ENCODE measurements at regions not wholly inside any gene's neighbourhood (a gene's known extent, or its start where the extent isn't known, plus 50 kb on each side); places are given as distances from the start of the nearest gene placed in this dataset.

DNA sequence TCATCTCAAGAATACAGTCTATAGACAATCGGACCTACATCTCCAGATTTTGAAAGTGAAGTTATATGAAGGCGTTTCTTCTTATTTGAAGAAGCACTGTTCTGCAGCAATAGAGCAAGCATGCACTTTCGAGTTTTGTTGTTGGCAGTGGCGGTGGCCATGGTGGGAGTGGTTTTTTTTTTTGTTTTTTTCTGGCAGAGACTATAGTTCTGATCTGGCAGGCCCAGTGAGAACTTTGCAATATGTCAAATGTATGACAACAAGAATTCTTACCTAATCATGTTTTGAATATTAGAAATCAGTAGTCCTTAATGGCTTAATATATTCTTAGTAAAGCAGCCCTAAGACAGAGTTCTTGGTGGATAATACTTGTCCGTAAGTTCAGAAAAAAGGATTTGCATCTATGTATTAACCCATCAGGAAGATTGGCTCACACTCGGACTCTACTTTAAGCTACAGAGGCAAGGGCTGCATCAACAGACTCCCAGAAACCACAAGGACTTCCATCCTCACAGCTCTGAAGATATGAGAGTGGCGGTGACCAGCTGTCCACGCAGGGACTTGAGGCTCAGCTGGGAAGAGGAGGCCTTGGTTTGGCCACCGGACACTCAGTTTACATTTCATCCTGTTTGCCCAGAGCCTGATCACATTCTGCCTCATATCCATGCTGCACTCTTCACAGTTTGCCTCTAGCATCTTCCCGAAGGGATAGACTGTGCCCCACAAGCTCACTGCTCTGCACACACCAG lies 124.1 kb upstream of the THBS1 start:
- H3K4me3 Mint-ChIP-seq (ENCODE audit: unreplicated experiment): no peak overlapping the region
- H3K4me1 ChIP-seq (ENCODE audit: insufficient read depth, low read length): no peaks in the 10 kb centered on the region
- H3K79me2 ChIP-seq (ENCODE audit: insufficient read depth, low read length): no peaks in the 10 kb centered on the region
- peaks cover 14% of the 10 kb centered on the region for H3K4me1 Mint-ChIP-seq (ENCODE audit: low read depth, unreplicated experiment)
- no peak overlapping the region for H2AFZ ChIP-seq (ENCODE audit: low read depth, low read length)
- DNase-seq (ENCODE audit: low read depth): no peak
- H3K36me3 ChIP-seq (ENCODE audit: insufficient read depth, low read length): no peaks in the 10 kb centered on the region
- no peaks in the 10 kb centered on the region for H3K9me3 ChIP-seq (ENCODE audit: insufficient read depth, low read depth, low read length)
- no peak overlapping the region for H3K4me3 ChIP-seq (ENCODE audit: insufficient read depth, low read depth, low read length)
- no peak overlapping the region for H3K27ac ChIP-seq (ENCODE audit: low read depth, low read length)
- H3K9me3 Mint-ChIP-seq (ENCODE audit: unreplicated experiment): peaks cover 4% of the 10 kb centered on the region
- H4K20me1 ChIP-seq (ENCODE audit: insufficient read depth, low read length): no peaks in the 10 kb centered on the region
- no peaks in the 10 kb centered on the region for H3K27me3 Mint-ChIP-seq (ENCODE audit: low read depth, unreplicated experiment)
- TF ChIP-seq EZH2 (IDR thresholded peaks at IDR 0.05; ENCODE audit: insufficient read depth, low read length) (no peak), CTCF (IDR thresholded peaks at IDR 0.05; ENCODE audit: insufficient read depth, low read depth, low read length) (no peak)
- no peak overlapping the region for H3K27ac Mint-ChIP-seq (ENCODE audit: unreplicated experiment)
- no peak for FAIRE-seq
- no peaks in the 10 kb centered on the region for H3K36me3 Mint-ChIP-seq (ENCODE audit: low read depth, unreplicated experiment)
- H3K27me3 ChIP-seq (ENCODE audit: insufficient read depth, low read length): no peaks in the 10 kb centered on the region
- H3K9ac ChIP-seq (ENCODE audit: low read length): no peak overlapping the region
- H3K4me2 ChIP-seq (ENCODE audit: low read length): no peak overlapping the region

GRCh38 chr15:39458131-39458530 lies 122.7 kb upstream of the THBS1 start:
- no peaks in the 10 kb centered on the region for H3K79me2 ChIP-seq (ENCODE audit: insufficient read depth, low read length)
- DNase-seq (ENCODE audit: low read depth) (no peak), FAIRE-seq (no peak)
- no peaks in the 10 kb centered on the region for H3K9me3 ChIP-seq (ENCODE audit: insufficient read depth, low read depth, low read length)
- H3K4me3 Mint-ChIP-seq (ENCODE audit: unreplicated experiment): no peak overlapping the region
- no peak overlapping the region for H2AFZ ChIP-seq (ENCODE audit: low read depth, low read length)
- no peaks in the 10 kb centered on the region for H3K36me3 Mint-ChIP-seq (ENCODE audit: low read depth, unreplicated experiment)
- no peak overlapping the region for H3K9ac ChIP-seq (ENCODE audit: low read length)
- H3K4me1 ChIP-seq (ENCODE audit: insufficient read depth, low read length): peaks cover 7% of the 10 kb centered on the region
- H3K36me3 ChIP-seq (ENCODE audit: insufficient read depth, low read length): no peaks in the 10 kb centered on the region
- TF ChIP-seq CTCF (IDR thresholded peaks at IDR 0.05; ENCODE audit: insufficient read depth, low read depth, low read length) (no peak), EZH2 (IDR thresholded peaks at IDR 0.05; ENCODE audit: insufficient read depth, low read length) (no peak)
- H3K9me3 Mint-ChIP-seq (ENCODE audit: unreplicated experiment): peaks cover 4% of the 10 kb centered on the region
- peaks cover 23% of the 10 kb centered on the region for H3K4me1 Mint-ChIP-seq (ENCODE audit: low read depth, unreplicated experiment)
- H4K20me1 ChIP-seq (ENCODE audit: insufficient read depth, low read length): no peaks in the 10 kb centered on the region
- no peaks in the 10 kb centered on the region for H3K27me3 ChIP-seq (ENCODE audit: insufficient read depth, low read length)
- no peak overlapping the region for H3K4me2 ChIP-seq (ENCODE audit: low read length)
- no peak overlapping the region for H3K27ac Mint-ChIP-seq (ENCODE audit: unreplicated experiment)
- H3K27me3 Mint-ChIP-seq (ENCODE audit: low read depth, unreplicated experiment): no peaks in the 10 kb centered on the region
- H3K27ac ChIP-seq (ENCODE audit: low read depth, low read length): no peak overlapping the region
- H3K4me3 ChIP-seq (ENCODE audit: insufficient read depth, low read depth, low read length): no peak overlapping the region

DNA sequence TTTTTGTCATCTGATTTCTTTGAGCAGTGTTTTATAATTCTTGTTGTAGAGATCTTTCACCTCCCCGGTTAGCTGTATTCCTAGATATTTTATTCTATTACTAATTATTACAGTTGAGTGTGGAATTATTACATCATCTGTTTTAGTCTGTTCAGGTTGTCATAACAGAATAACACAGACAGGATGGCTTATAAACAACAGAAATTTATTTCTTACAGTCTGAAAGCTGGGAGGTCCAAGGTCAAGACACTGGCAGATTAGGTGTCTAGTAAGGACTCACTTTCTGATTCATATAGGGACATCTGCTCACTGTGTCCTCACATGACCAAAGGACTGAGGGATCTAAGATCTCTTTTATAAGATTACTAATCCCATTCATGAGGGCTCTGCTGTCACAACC lies 121.3 kb upstream of the THBS1 start:
- no peak overlapping the region for H3K27ac Mint-ChIP-seq (ENCODE audit: unreplicated experiment)
- Histone ChIP-seq H3K9ac (ENCODE audit: low read length) (no peak overlapping the region), H3K27ac (ENCODE audit: low read depth, low read length) (no peak overlapping the region), H4K20me1 (ENCODE audit: insufficient read depth, low read length) (no peaks in the 10 kb centered on the region), H3K79me2 (ENCODE audit: insufficient read depth, low read length) (no peaks in the 10 kb centered on the region), H3K27me3 (ENCODE audit: insufficient read depth, low read length) (no peaks in the 10 kb centered on the region), H3K9me3 (ENCODE audit: insufficient read depth, low read depth, low read length) (no peaks in the 10 kb centered on the region), H3K36me3 (ENCODE audit: insufficient read depth, low read length) (no peaks in the 10 kb centered on the region), H3K4me2 (ENCODE audit: low read length) (no peak overlapping the region), H3K4me3 (ENCODE audit: insufficient read depth, low read depth, low read length) (no peak overlapping the region), H3K4me1 (ENCODE audit: insufficient read depth, low read length) (peaks cover 7% of the 10 kb centered on the region), H2AFZ (ENCODE audit: low read depth, low read length) (no peak overlapping the region)
- H3K27me3 Mint-ChIP-seq (ENCODE audit: low read depth, unreplicated experiment): no peaks in the 10 kb centered on the region
- H3K4me1 Mint-ChIP-seq (ENCODE audit: low read depth, unreplicated experiment): peaks cover 23% of the 10 kb centered on the region
- peaks cover 4% of the 10 kb centered on the region for H3K9me3 Mint-ChIP-seq (ENCODE audit: unreplicated experiment)
- no peak for TF ChIP-seq EZH2 (IDR thresholded peaks at IDR 0.05; ENCODE audit: insufficient read depth, low read length)
- TF ChIP-seq CTCF (IDR thresholded peaks at IDR 0.05; ENCODE audit: insufficient read depth, low read depth, low read length): no peak
- no peak for FAIRE-seq
- H3K36me3 Mint-ChIP-seq (ENCODE audit: low read depth, unreplicated experiment): no peaks in the 10 kb centered on the region
- DNase-seq (ENCODE audit: low read depth): no peak
- H3K4me3 Mint-ChIP-seq (ENCODE audit: unreplicated experiment): no peak overlapping the region
